ENCODE measurements at regions not wholly inside any gene's neighbourhood (a gene's known extent, or its start where the extent isn't known, plus 50 kb on each side); places are given as distances from the start of the nearest gene placed in this dataset.

- DNase-seq (ENCODE audit: low read depth) = no peak
These were observed 204.7 kb upstream of the S100G start for GRCh38 chrX:16445166-16445752.

GRCh38 chrX:16451334-16451733 is 198.6 kb upstream of the S100G start:
- no peak for DNase-seq (ENCODE audit: low read depth)

- DNase-seq (ENCODE audit: low read depth) = no peak
These were observed 195.0 kb upstream of the S100G start for GRCh38 chrX:16454926-16455325.

- no peak for DNase-seq (ENCODE audit: low read depth)
These were observed 192.7 kb upstream of the S100G start for GRCh38 chrX:16457239-16457638.

GRCh38 chrX:16458208-16458607 is 191.8 kb upstream of the S100G start:
- no peak for DNase-seq (ENCODE audit: low read depth)

- DNase-seq (ENCODE audit: low read depth) = no peak
These were observed 190.9 kb upstream of the S100G start for GRCh38 chrX:16459008-16459407.

- no peak for DNase-seq (ENCODE audit: low read depth)
These were observed 188.0 kb upstream of the S100G start for GRCh38 chrX:16461968-16462367.

- no peak for DNase-seq (ENCODE audit: low read depth)
These were observed 187.0 kb upstream of the S100G start for GRCh38 chrX:16462912-16463311.

GRCh38 chrX:16464369-16464768 is 185.6 kb upstream of the S100G start:
- no peak for DNase-seq (ENCODE audit: low read depth)

GRCh38 chrX:16465081-16465876 is 184.7 kb upstream of the S100G start:
- no peak for DNase-seq (ENCODE audit: low read depth)

GRCh38 chrX:16466640-16467432 is 183.1 kb upstream of the S100G start:
- no peak for DNase-seq (ENCODE audit: low read depth)

GRCh38 chrX:16469870-16470269 is 180.1 kb upstream of the S100G start:
- no peak for DNase-seq (ENCODE audit: low read depth)

GRCh38 chrX:16472345-16472744 is 177.6 kb upstream of the S100G start:
- no peak for DNase-seq (ENCODE audit: low read depth)

GRCh38 chrX:16474511-16474910 is 175.4 kb upstream of the S100G start:
- DNase-seq (ENCODE audit: low read depth) = no peak

- no peak for DNase-seq (ENCODE audit: low read depth)
These were observed 173.9 kb upstream of the S100G start for GRCh38 chrX:16476009-16476408.

- DNase-seq (ENCODE audit: low read depth) = no peak
These were observed 173.3 kb upstream of the S100G start for GRCh38 chrX:16476692-16477091.

- DNase-seq (ENCODE audit: low read depth) = no peak
These were observed 170.6 kb upstream of the S100G start for GRCh38 chrX:16479206-16479869.

GRCh38 chrX:16480049-16480448 is 169.9 kb upstream of the S100G start:
- no peak for DNase-seq (ENCODE audit: low read depth)

- DNase-seq (ENCODE audit: low read depth) = no peak
These were observed 165.6 kb upstream of the S100G start for GRCh38 chrX:16484338-16484737.

GRCh38 chrX:16487620-16488385 is 162.2 kb upstream of the S100G start:
- DNase-seq (ENCODE audit: low read depth) = no peak

GRCh38 chrX:16488959-16489358 is 161.0 kb upstream of the S100G start:
- no peak for DNase-seq (ENCODE audit: low read depth)

- no peak for DNase-seq (ENCODE audit: low read depth)
These were observed 158.5 kb upstream of the S100G start for GRCh38 chrX:16491461-16491860.
